Esophagus muscularis mucosa (tissue), 3 donors: ENCODE measurements at regions not wholly inside any gene's neighbourhood (a gene's known extent, or its start where the extent isn't known, plus 50 kb on each side); places are given as distances from the start of the nearest gene placed in this dataset.

Source experiments
- POLR2A ChIP-seq: fragments of 450-650 bp; IDR thresholded peaks from one replicate; pipeline ENCODE4 v1.6.1; 2017; ENCODE audit warnings: antibody characterized with exemption, moderate library complexity, mild to moderate bottlenecking, low read depth
- POLR2AphosphoS5 ChIP-seq, 2 donors: sonication (generic); formaldehyde crosslinking; IDR thresholded peaks; one replicate each; pipeline ENCODE4 v1.6.1; 2017; ENCODE audit warnings: antibody characterized with exemption in 2 of 2
- TF ChIP-seq, protein P1 (sequence below), 3 experiments: fragments of 200-600 bp in 2 of 3; fragments of 450-650 bp in 1 of 3; sonication (generic) in 2 of 3; IDR thresholded peaks; one replicate each; pipeline ENCODE4 v1.5.1; 2017 to 2019; ENCODE audit warnings: antibody characterized with exemption in 3 of 3, mild to moderate bottlenecking in 2 of 3, moderate library complexity in 1 of 3

DNA sequence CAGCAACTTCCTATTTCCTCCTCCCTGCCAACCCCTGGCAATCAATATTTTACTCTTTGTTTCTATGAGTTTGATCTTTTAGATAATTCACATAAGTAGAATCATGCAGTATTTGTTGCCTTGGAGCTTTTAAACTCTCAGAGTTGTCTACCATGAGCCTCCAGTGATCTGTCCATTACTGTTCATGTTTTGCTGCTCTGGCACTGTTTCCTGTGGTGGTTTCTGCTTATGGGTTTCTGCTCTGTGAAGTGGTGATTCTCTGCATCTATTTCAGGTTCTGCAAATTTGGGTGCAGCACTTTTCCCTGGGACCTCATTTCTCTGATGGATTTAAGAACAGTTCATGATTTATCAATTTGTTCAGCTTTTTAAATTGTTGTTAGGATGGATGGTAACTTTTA is 908.1 kb upstream of the FANCL start:
- no peak for TF ChIP-seq POLR2AphosphoS5 (IDR thresholded peaks at IDR 0.05)
- TF ChIP-seq, protein P1, sequence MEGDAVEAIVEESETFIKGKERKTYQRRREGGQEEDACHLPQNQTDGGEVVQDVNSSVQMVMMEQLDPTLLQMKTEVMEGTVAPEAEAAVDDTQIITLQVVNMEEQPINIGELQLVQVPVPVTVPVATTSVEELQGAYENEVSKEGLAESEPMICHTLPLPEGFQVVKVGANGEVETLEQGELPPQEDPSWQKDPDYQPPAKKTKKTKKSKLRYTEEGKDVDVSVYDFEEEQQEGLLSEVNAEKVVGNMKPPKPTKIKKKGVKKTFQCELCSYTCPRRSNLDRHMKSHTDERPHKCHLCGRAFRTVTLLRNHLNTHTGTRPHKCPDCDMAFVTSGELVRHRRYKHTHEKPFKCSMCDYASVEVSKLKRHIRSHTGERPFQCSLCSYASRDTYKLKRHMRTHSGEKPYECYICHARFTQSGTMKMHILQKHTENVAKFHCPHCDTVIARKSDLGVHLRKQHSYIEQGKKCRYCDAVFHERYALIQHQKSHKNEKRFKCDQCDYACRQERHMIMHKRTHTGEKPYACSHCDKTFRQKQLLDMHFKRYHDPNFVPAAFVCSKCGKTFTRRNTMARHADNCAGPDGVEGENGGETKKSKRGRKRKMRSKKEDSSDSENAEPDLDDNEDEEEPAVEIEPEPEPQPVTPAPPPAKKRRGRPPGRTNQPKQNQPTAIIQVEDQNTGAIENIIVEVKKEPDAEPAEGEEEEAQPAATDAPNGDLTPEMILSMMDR (IDR thresholded peaks at IDR 0.05) = no peak
- no peak for TF ChIP-seq POLR2A
